GM23248 (cell line): ENCODE measurements at regions not wholly inside any gene's neighbourhood (a gene's known extent, or its start where the extent isn't known, plus 50 kb on each side); places are given as distances from the start of the nearest gene placed in this dataset.

Experiments
- DNase-seq: peaks from one replicate; pipeline ENCODE4 v3.0.0-alpha.2; 2015
- H2AFZ ChIP-seq: fragments of 200-600 bp; sonication (generic); 2 replicates; pipeline ENCODE4 v1.6.1; 2016; ENCODE audit warnings: antibody characterized with exemption
- H3F3A ChIP-seq: fragments of 200-600 bp; sonication (generic); 2 replicates; pipeline ENCODE4 v1.6.1; 2016; ENCODE audit warnings: mild to moderate bottlenecking, antibody characterized with exemption, mixed run types; ENCODE audit not compliant: insufficient read depth
- H3K27ac ChIP-seq: fragments of 200-600 bp; sonication (generic); 2 replicates; pipeline ENCODE4 v1.5.1; 2016; ENCODE audit warnings: mild to moderate bottlenecking
- H3K27me3 ChIP-seq: fragments of 200-600 bp; sonication (generic); replicated peaks from 2 replicates; pipeline ENCODE4 v1.6.1; 2016; ENCODE audit warnings: mild to moderate bottlenecking; ENCODE audit not compliant: insufficient read depth
- H3K36me3 ChIP-seq: fragments of 200-600 bp; sonication (generic); 2 replicates; pipeline ENCODE4 v1.6.1; 2016; ENCODE audit warnings: low read depth, mild to moderate bottlenecking
- H3K4me1 ChIP-seq: fragments of 200-600 bp; sonication (generic); 2 replicates; pipeline ENCODE4 v1.6.1; 2016; ENCODE audit warnings: mild to moderate bottlenecking; ENCODE audit not compliant: insufficient read depth
- H3K4me2 ChIP-seq: fragments of 200-600 bp; sonication (generic); one replicate; pipeline ENCODE4 v1.6.1; 2016; ENCODE audit warnings: mild to moderate bottlenecking; ENCODE audit not compliant: unreplicated experiment
- H3K4me3 ChIP-seq: fragments of 200-600 bp; sonication (generic); 2 replicates; pipeline ENCODE4 v1.5.1; 2016; ENCODE audit warnings: mild to moderate bottlenecking
- H3K79me2 ChIP-seq: fragments of 200-600 bp; sonication (generic); 2 replicates; pipeline ENCODE4 v1.6.1; 2016; ENCODE audit warnings: mild to moderate bottlenecking; ENCODE audit not compliant: insufficient read depth
- H3K9ac ChIP-seq: fragments of 200-600 bp; sonication (generic); 2 replicates; pipeline ENCODE4 v1.6.1; 2016; ENCODE audit warnings: mild to moderate bottlenecking
- H3K9me2 ChIP-seq: fragments of 200-600 bp; sonication (generic); 2 replicates; pipeline ENCODE4 v1.6.1; 2016; ENCODE audit warnings: mixed run types, mild to moderate bottlenecking, moderate library complexity; ENCODE audit not compliant: insufficient read depth
- H3K9me3 ChIP-seq: fragments of 200-600 bp; sonication (generic); one replicate; pipeline ENCODE4 v1.6.1; 2017; ENCODE audit warnings: low read depth
- H4K20me1 ChIP-seq: fragments of 200-600 bp; sonication (generic); 2 replicates; pipeline ENCODE4 v1.6.0; 2016; ENCODE audit not compliant: insufficient read depth
- EZH2 ChIP-seq: fragments of 200-600 bp; sonication (generic); IDR thresholded peaks from 2 replicates; pipeline ENCODE4 v1.6.1; 2018; ENCODE audit warnings: antibody characterized with exemption, mild to moderate bottlenecking; ENCODE audit not compliant: insufficient read depth, poor library complexity, severe bottlenecking
- EZH2phosphoT487 ChIP-seq: fragments of 200-600 bp; sonication (generic); IDR thresholded peaks from 2 replicates; pipeline ENCODE4 v1.6.1; 2018; ENCODE audit warnings: antibody characterized with exemption, moderate library complexity, mild to moderate bottlenecking, low read depth; ENCODE audit not compliant: insufficient read depth
- WGBS, 2 experiments: methylation state at CpG; one replicate each; pipeline ENCODE4 v1.1.6; 2015 to 2017; ENCODE audit warnings: low lambda C conversion rate in 2 of 2, low coverage in 1 of 2; ENCODE audit errors: missing lambda C conversion rate in 2 of 2; 5-methylcytosine and 5-hydroxymethylcytosine counted together
- in situ Hi-C: fragments of 300-500 bp; cut with MboI; formaldehyde crosslinking; loops from 2 replicates; pipeline ENCODE4 v1.15.0; 2020

DNA sequence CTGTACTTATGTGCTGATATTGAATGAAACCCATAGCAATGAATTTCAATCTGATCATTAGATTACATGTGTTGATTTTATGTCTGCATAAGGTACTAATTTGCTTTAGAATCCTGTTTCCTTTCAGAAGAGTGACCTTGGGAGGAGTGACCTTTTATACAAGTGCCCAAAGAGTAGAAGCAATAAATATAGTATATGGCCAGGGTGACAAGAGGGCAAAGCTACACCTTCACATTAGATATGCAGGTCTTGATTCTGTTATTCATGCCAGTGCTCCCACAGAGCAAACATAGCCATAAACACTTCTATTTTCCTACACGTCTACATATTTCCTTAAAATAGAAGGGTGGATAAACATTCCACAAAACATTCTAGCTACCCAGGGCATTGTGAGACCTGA, 158.2 kb upstream of the RAP2B start:
- Histone ChIP-seq H3F3A (no peaks in the 10 kb centered on the region), H3K4me1 (no peaks in the 10 kb centered on the region), H3K27ac (no peak overlapping the region), H3K4me3 (no peak overlapping the region), H4K20me1 (no peaks in the 10 kb centered on the region), H3K4me2 (no peak overlapping the region), H3K9ac (no peak overlapping the region), H3K9me3 (no peaks in the 10 kb centered on the region), H3K79me2 (no peaks in the 10 kb centered on the region), H3K9me2 (no peaks in the 10 kb centered on the region), H3K36me3 (no peaks in the 10 kb centered on the region), H3K27me3 (no peaks in the 10 kb centered on the region), H2AFZ (no peak overlapping the region)
- in situ Hi-C loops: loop anchor here (25.0 kb wide), 1 partner anchor 933 kb away; no protein-coding TSS in a partner anchor
- DNase-seq: no peak
- no peak for TF ChIP-seq EZH2
- WGBS, 2 experiments: 8 to 14% methylated on average over 1 of the region's 1 CpG

GRCh38 chr3:153008226-153008625, 153.8 kb upstream of the RAP2B start:
- Histone ChIP-seq H4K20me1 (no peaks in the 10 kb centered on the region), H3K79me2 (no peaks in the 10 kb centered on the region), H3K4me1 (no peaks in the 10 kb centered on the region), H3K9me3 (no peaks in the 10 kb centered on the region), H3K9me2 (no peaks in the 10 kb centered on the region), H3K4me3 (no peak overlapping the region), H3K27ac (no peak overlapping the region), H3K27me3 (no peaks in the 10 kb centered on the region), H3K4me2 (no peak overlapping the region), H2AFZ (no peak overlapping the region), H3K9ac (no peak overlapping the region), H3F3A (no peaks in the 10 kb centered on the region), H3K36me3 (no peaks in the 10 kb centered on the region)
- TF ChIP-seq EZH2 (no peak), EZH2phosphoT487 (no peak)
- WGBS, 2 experiments: 70 to 79% methylated on average over 3 of the region's 3 CpGs
- in situ Hi-C loops: loop anchor here (25.0 kb wide), 1 partner anchor 929 kb away; no protein-coding TSS in a partner anchor
- no peak for DNase-seq

GRCh38 chr3:153023896-153024295, 138.1 kb upstream of the RAP2B start:
- no peaks in the 10 kb centered on the region for H4K20me1 ChIP-seq
- no peak for DNase-seq
- no peak for TF ChIP-seq EZH2
- no peak for TF ChIP-seq EZH2phosphoT487
- no peaks in the 10 kb centered on the region for H3K79me2 ChIP-seq
- H2AFZ ChIP-seq: no peak overlapping the region
- H3K36me3 ChIP-seq: no peaks in the 10 kb centered on the region
- H3K9me2 ChIP-seq: no peaks in the 10 kb centered on the region
- no peak overlapping the region for H3K9ac ChIP-seq
- no peak overlapping the region for H3K4me2 ChIP-seq
- 87 to 90% methylated on average over 5 of the region's 5 CpGs for WGBS, 2 experiments
- H3K9me3 ChIP-seq: no peaks in the 10 kb centered on the region
- peaks cover 8% of the 10 kb centered on the region for H3F3A ChIP-seq
- in situ Hi-C loops: loop anchor here (25.0 kb wide), 1 partner anchor 913 kb away; no protein-coding TSS in a partner anchor
- H3K27me3 ChIP-seq: no peaks in the 10 kb centered on the region; the same call in 1 of the 2 replicates
- peaks cover 11% of the 10 kb centered on the region for H3K4me1 ChIP-seq
- H3K27ac ChIP-seq: no peak overlapping the region
- no peak overlapping the region for H3K4me3 ChIP-seq

- Histone ChIP-seq H3K27ac (no peak overlapping the region), H2AFZ (no peak overlapping the region), H3K9ac (no peak overlapping the region), H3K4me2 (no peak overlapping the region), H3K9me2 (no peaks in the 10 kb centered on the region), H3K4me3 (no peak overlapping the region), H4K20me1 (no peaks in the 10 kb centered on the region), H3K27me3 (no peaks in the 10 kb centered on the region), H3K79me2 (no peaks in the 10 kb centered on the region), H3F3A (peaks cover 13% of the 10 kb centered on the region), H3K9me3 (no peaks in the 10 kb centered on the region), H3K36me3 (no peaks in the 10 kb centered on the region), H3K4me1 (peaks cover 19% of the 10 kb centered on the region)
- no peak for TF ChIP-seq EZH2phosphoT487
- TF ChIP-seq EZH2: no peak
- DNase-seq: peak; percentile 74
- 21 to 22% methylated on average over 3 of the region's 3 CpGs for WGBS, 2 experiments
- in situ Hi-C loops: loop anchor here (25.0 kb wide), 2 partner anchors 261 to 411 kb away; no protein-coding TSS in a partner anchor
Observed at GRCh38 chr3:153026026-153026425, 136.0 kb upstream of the RAP2B start.

DNA sequence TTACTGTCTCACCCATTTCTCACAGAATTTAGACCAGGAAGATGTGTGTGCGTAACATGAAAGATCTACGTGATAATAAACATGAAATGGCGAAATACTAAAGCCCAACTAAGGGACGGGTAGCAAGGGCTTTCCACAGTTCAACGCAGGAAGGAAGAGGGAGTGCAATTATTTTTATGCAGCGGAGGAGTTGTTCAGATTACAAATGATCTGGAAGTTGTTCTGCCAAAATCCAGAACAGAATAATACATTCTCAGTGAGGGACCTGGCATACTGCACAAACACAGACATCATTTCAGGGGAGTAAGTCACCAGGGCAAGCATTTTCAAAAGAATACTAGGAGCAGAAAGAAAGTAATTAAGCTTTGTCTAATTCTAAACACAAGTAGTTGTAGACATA, 133.6 kb upstream of the RAP2B start:
- Histone ChIP-seq H3K9ac (peak overlapping the region; percentile 3), H3K4me3 (peak overlapping the region; percentile 53), H3K9me2 (no peaks in the 10 kb centered on the region), H4K20me1 (no peaks in the 10 kb centered on the region), H3K36me3 (no peaks in the 10 kb centered on the region), H3K27me3 (no peaks in the 10 kb centered on the region), H3K27ac (peak overlapping the region; percentile 15; the same call in 1 of the 2 replicates), H2AFZ (peak overlapping the region; percentile 78), H3K4me1 (peaks cover 19% of the 10 kb centered on the region), H3K79me2 (no peaks in the 10 kb centered on the region), H3F3A (peaks cover 13% of the 10 kb centered on the region), H3K9me3 (no peaks in the 10 kb centered on the region), H3K4me2 (peak overlapping the region; percentile 66)
- no peak for TF ChIP-seq EZH2
- no peak for TF ChIP-seq EZH2phosphoT487
- peak; percentile 61 for DNase-seq
- in situ Hi-C loops: loop anchor here (25.0 kb wide), 2 partner anchors 259 to 409 kb away; no protein-coding TSS in a partner anchor
- WGBS, 2 experiments: 6 to 12% methylated on average over 6 of the region's 6 CpGs
